ENCODE measurements at regions not wholly inside any gene's neighbourhood (a gene's known extent, or its start where the extent isn't known, plus 50 kb on each side); places are given as distances from the start of the nearest gene placed in this dataset.

- no peak for FAIRE-seq
These were observed 289.2 kb upstream of the THBS1 start for GRCh38 chr15:39291690-39292089.

- no peak for FAIRE-seq
These were observed 283.9 kb upstream of the THBS1 start for GRCh38 chr15:39296955-39297354.

- FAIRE-seq: no peak
These were observed 282.5 kb upstream of the THBS1 start for GRCh38 chr15:39298271-39298962.

GRCh38 chr15:39299486-39300267 lies 281.2 kb upstream of the THBS1 start:
- no peak for FAIRE-seq

GRCh38 chr15:39300451-39301153 lies 280.3 kb upstream of the THBS1 start:
- no peak for FAIRE-seq

GRCh38 chr15:39301589-39301999 lies 279.3 kb upstream of the THBS1 start:
- no peak for FAIRE-seq

- FAIRE-seq: no peak
These were observed 277.9 kb upstream of the THBS1 start for GRCh38 chr15:39302936-39303335.

- FAIRE-seq: no peak
These were observed 276.6 kb upstream of the THBS1 start for GRCh38 chr15:39304201-39304841.

- no peak for FAIRE-seq
These were observed 275.7 kb upstream of the THBS1 start for GRCh38 chr15:39304931-39305728.

- FAIRE-seq: no peak
These were observed 270.2 kb upstream of the THBS1 start for GRCh38 chr15:39310633-39311032.

GRCh38 chr15:39312984-39313383 lies 267.9 kb upstream of the THBS1 start:
- FAIRE-seq: no peak

GRCh38 chr15:39313467-39313866 lies 267.4 kb upstream of the THBS1 start:
- FAIRE-seq: no peak

GRCh38 chr15:39313881-39314280 lies 267.0 kb upstream of the THBS1 start:
- FAIRE-seq: no peak

GRCh38 chr15:39315206-39315850 lies 265.6 kb upstream of the THBS1 start:
- FAIRE-seq: no peak

- no peak for FAIRE-seq
These were observed 263.7 kb upstream of the THBS1 start for GRCh38 chr15:39317225-39317624.

- FAIRE-seq: no peak
These were observed 262.6 kb upstream of the THBS1 start for GRCh38 chr15:39318231-39318630.

GRCh38 chr15:39320355-39320754 lies 260.5 kb upstream of the THBS1 start:
- no peak for FAIRE-seq

- FAIRE-seq: no peak
These were observed 260.0 kb upstream of the THBS1 start for GRCh38 chr15:39320886-39321285.

GRCh38 chr15:39321977-39322376 lies 258.9 kb upstream of the THBS1 start:
- no peak for FAIRE-seq

GRCh38 chr15:39323157-39323556 lies 257.7 kb upstream of the THBS1 start:
- no peak for FAIRE-seq

- FAIRE-seq: no peak
These were observed 257.2 kb upstream of the THBS1 start for GRCh38 chr15:39323706-39324105.
